ENCODE measurements at regions not wholly inside any gene's neighbourhood (a gene's known extent, or its start where the extent isn't known, plus 50 kb on each side); places are given as distances from the start of the nearest gene placed in this dataset.

DNA sequence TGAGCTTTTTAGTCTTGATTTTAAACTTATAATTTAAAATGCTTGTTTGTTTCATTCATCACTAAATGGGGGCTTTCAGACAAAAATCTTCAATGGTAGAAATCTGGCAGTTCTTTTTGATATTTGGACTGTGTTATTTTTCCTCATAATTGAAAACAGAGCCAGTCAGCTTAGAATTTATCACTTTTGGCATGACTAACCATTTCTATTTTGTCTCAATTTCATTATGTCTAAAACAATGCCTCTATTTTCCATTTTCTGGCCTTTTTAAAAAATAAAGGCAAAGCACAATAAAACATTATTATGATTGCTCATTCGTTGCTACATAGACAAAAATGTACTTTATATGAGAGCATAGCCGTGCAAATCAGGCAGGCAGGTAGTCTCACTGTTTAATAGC, 434.5 kb downstream of the XIRP2 start:
- TF ChIP-seq, protein P1, sequence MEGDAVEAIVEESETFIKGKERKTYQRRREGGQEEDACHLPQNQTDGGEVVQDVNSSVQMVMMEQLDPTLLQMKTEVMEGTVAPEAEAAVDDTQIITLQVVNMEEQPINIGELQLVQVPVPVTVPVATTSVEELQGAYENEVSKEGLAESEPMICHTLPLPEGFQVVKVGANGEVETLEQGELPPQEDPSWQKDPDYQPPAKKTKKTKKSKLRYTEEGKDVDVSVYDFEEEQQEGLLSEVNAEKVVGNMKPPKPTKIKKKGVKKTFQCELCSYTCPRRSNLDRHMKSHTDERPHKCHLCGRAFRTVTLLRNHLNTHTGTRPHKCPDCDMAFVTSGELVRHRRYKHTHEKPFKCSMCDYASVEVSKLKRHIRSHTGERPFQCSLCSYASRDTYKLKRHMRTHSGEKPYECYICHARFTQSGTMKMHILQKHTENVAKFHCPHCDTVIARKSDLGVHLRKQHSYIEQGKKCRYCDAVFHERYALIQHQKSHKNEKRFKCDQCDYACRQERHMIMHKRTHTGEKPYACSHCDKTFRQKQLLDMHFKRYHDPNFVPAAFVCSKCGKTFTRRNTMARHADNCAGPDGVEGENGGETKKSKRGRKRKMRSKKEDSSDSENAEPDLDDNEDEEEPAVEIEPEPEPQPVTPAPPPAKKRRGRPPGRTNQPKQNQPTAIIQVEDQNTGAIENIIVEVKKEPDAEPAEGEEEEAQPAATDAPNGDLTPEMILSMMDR (IDR thresholded peaks at IDR 0.05; ENCODE audit: low read depth, low read length), result no peak
- no peak for TF ChIP-seq EZH2phosphoT487 (IDR thresholded peaks at IDR 0.05; ENCODE audit: low read depth)

Measured in OCI-LY3 (cell line).